ENCODE measurements at regions not wholly inside any gene's neighbourhood (a gene's known extent, or its start where the extent isn't known, plus 50 kb on each side); places are given as distances from the start of the nearest gene placed in this dataset.

GRCh38 chr18:10088734-10089133, 174.9 kb downstream of the VAPA start:
- peaks cover 3% of the 10 kb centered on the region for H3K9me3 ChIP-seq (ENCODE audit: insufficient read depth, low read depth, low read length)
- no peaks in the 10 kb centered on the region for H3K79me2 ChIP-seq (ENCODE audit: insufficient read depth, low read length)
- no peak overlapping the region for H3K27ac Mint-ChIP-seq (ENCODE audit: unreplicated experiment)
- H4K20me1 ChIP-seq (ENCODE audit: insufficient read depth, low read length), result no peaks in the 10 kb centered on the region
- peaks cover 12% of the 10 kb centered on the region for H3K27me3 Mint-ChIP-seq (ENCODE audit: low read depth, unreplicated experiment)
- no peak for DNase-seq (ENCODE audit: low read depth)
- peaks cover 11% of the 10 kb centered on the region for H3K4me1 ChIP-seq (ENCODE audit: insufficient read depth, low read length)
- no peak overlapping the region for H3K4me2 ChIP-seq (ENCODE audit: low read length)
- no peak overlapping the region for H2AFZ ChIP-seq (ENCODE audit: low read depth, low read length)
- H3K9ac ChIP-seq (ENCODE audit: low read length), result no peak overlapping the region
- peaks cover 23% of the 10 kb centered on the region for H3K4me1 Mint-ChIP-seq (ENCODE audit: low read depth, unreplicated experiment)
- H3K4me3 Mint-ChIP-seq (ENCODE audit: unreplicated experiment), result no peak overlapping the region
- no peak overlapping the region for H3K4me3 ChIP-seq (ENCODE audit: insufficient read depth, low read depth, low read length)
- H3K36me3 ChIP-seq (ENCODE audit: insufficient read depth, low read length), result no peaks in the 10 kb centered on the region
- peaks cover 11% of the 10 kb centered on the region for H3K9me3 Mint-ChIP-seq (ENCODE audit: unreplicated experiment)
- no peak overlapping the region for H3K27ac ChIP-seq (ENCODE audit: low read depth, low read length)
- TF ChIP-seq CTCF (IDR thresholded peaks at IDR 0.05; ENCODE audit: insufficient read depth, low read depth, low read length), result no peak
- no peak for TF ChIP-seq EZH2 (IDR thresholded peaks at IDR 0.05; ENCODE audit: insufficient read depth, low read length)
- FAIRE-seq, result no peak
- peaks cover 2% of the 10 kb centered on the region for H3K36me3 Mint-ChIP-seq (ENCODE audit: low read depth, unreplicated experiment)
- H3K27me3 ChIP-seq (ENCODE audit: insufficient read depth, low read length), result no peaks in the 10 kb centered on the region

GRCh38 chr18:10089881-10090280, 176.1 kb downstream of the VAPA start:
- Histone ChIP-seq H3K79me2 (ENCODE audit: insufficient read depth, low read length) (no peaks in the 10 kb centered on the region), H3K9ac (ENCODE audit: low read length) (no peak overlapping the region), H3K9me3 (ENCODE audit: insufficient read depth, low read depth, low read length) (no peaks in the 10 kb centered on the region), H3K27me3 (ENCODE audit: insufficient read depth, low read length) (no peaks in the 10 kb centered on the region), H3K36me3 (ENCODE audit: insufficient read depth, low read length) (no peaks in the 10 kb centered on the region), H4K20me1 (ENCODE audit: insufficient read depth, low read length) (no peaks in the 10 kb centered on the region), H3K4me3 (ENCODE audit: insufficient read depth, low read depth, low read length) (no peak overlapping the region), H3K4me2 (ENCODE audit: low read length) (no peak overlapping the region), H3K4me1 (ENCODE audit: insufficient read depth, low read length) (peaks cover 11% of the 10 kb centered on the region), H3K27ac (ENCODE audit: low read depth, low read length) (no peak overlapping the region), H2AFZ (ENCODE audit: low read depth, low read length) (no peak overlapping the region)
- no peak overlapping the region for H3K27ac Mint-ChIP-seq (ENCODE audit: unreplicated experiment)
- H3K9me3 Mint-ChIP-seq (ENCODE audit: unreplicated experiment), result peaks cover 4% of the 10 kb centered on the region
- FAIRE-seq (no peak), DNase-seq (ENCODE audit: low read depth) (no peak)
- no peak overlapping the region for H3K4me3 Mint-ChIP-seq (ENCODE audit: unreplicated experiment)
- peaks cover 12% of the 10 kb centered on the region for H3K27me3 Mint-ChIP-seq (ENCODE audit: low read depth, unreplicated experiment)
- peaks cover 28% of the 10 kb centered on the region for H3K4me1 Mint-ChIP-seq (ENCODE audit: low read depth, unreplicated experiment)
- H3K36me3 Mint-ChIP-seq (ENCODE audit: low read depth, unreplicated experiment), result peaks cover 2% of the 10 kb centered on the region
- TF ChIP-seq CTCF (IDR thresholded peaks at IDR 0.05; ENCODE audit: insufficient read depth, low read depth, low read length), result no peak
- TF ChIP-seq EZH2 (IDR thresholded peaks at IDR 0.05; ENCODE audit: insufficient read depth, low read length), result no peak

- no peak overlapping the region for H2AFZ ChIP-seq (ENCODE audit: low read depth, low read length)
- H3K9ac ChIP-seq (ENCODE audit: low read length), result no peak overlapping the region
- Mint-ChIP-seq H3K27ac (ENCODE audit: unreplicated experiment) (no peak overlapping the region), H3K4me1 (ENCODE audit: low read depth, unreplicated experiment) (peaks cover 20% of the 10 kb centered on the region), H3K4me3 (ENCODE audit: unreplicated experiment) (no peak overlapping the region), H3K9me3 (ENCODE audit: unreplicated experiment) (peaks cover 4% of the 10 kb centered on the region), H3K27me3 (ENCODE audit: low read depth, unreplicated experiment) (peaks cover 12% of the 10 kb centered on the region), H3K36me3 (ENCODE audit: low read depth, unreplicated experiment) (peaks cover 2% of the 10 kb centered on the region)
- no peaks in the 10 kb centered on the region for H4K20me1 ChIP-seq (ENCODE audit: insufficient read depth, low read length)
- TF ChIP-seq EZH2 (IDR thresholded peaks at IDR 0.05; ENCODE audit: insufficient read depth, low read length), result no peak
- no peak for TF ChIP-seq CTCF (IDR thresholded peaks at IDR 0.05; ENCODE audit: insufficient read depth, low read depth, low read length)
- no peak overlapping the region for H3K4me2 ChIP-seq (ENCODE audit: low read length)
- no peak for FAIRE-seq
- no peaks in the 10 kb centered on the region for H3K79me2 ChIP-seq (ENCODE audit: insufficient read depth, low read length)
- H3K27me3 ChIP-seq (ENCODE audit: insufficient read depth, low read length), result no peaks in the 10 kb centered on the region
- H3K4me1 ChIP-seq (ENCODE audit: insufficient read depth, low read length), result peaks cover 5% of the 10 kb centered on the region
- no peak for DNase-seq (ENCODE audit: low read depth)
- no peak overlapping the region for H3K4me3 ChIP-seq (ENCODE audit: insufficient read depth, low read depth, low read length)
- no peaks in the 10 kb centered on the region for H3K36me3 ChIP-seq (ENCODE audit: insufficient read depth, low read length)
- H3K9me3 ChIP-seq (ENCODE audit: insufficient read depth, low read depth, low read length), result no peaks in the 10 kb centered on the region
- no peak overlapping the region for H3K27ac ChIP-seq (ENCODE audit: low read depth, low read length)
Observed at GRCh38 chr18:10090668-10091067, 176.9 kb downstream of the VAPA start.

All from astrocyte (in vitro differentiated cells and primary cell).